ENCODE measurements at regions not wholly inside any gene's neighbourhood (a gene's known extent, or its start where the extent isn't known, plus 50 kb on each side); places are given as distances from the start of the nearest gene placed in this dataset.

GRCh38 chr11:95339086-95339901 is 108.3 kb upstream of the SESN3 start:
- H3K36me3 ChIP-seq (ENCODE audit: insufficient read depth, low read length, poor library complexity, severe bottlenecking) = no peaks in the 10 kb centered on the region
- intact Hi-C loops (cut with micrococcal nuclease; ENCODE audit: unreplicated experiment) = no loop called here
- peak overlapping the region; percentile 76 for H3K27ac ChIP-seq (ENCODE audit: low read depth, low read length, poor library complexity, severe bottlenecking)
- H3K4me1 ChIP-seq (ENCODE audit: insufficient read depth, low read length, poor library complexity, severe bottlenecking) = peaks cover 35% of the 10 kb centered on the region
- H3K27me3 ChIP-seq (replicated peaks; ENCODE audit: insufficient read depth, low read depth, low read length, poor library complexity) = no peaks in the 10 kb centered on the region
- H3K4me3 ChIP-seq (ENCODE audit: low read depth, low read length, poor library complexity, severe bottlenecking) = no peak overlapping the region
- ChIA-PET CTCF (no interaction called here), POLR2A (ENCODE audit: low non-redundant PET) (no interaction called here)
- H3K9me3 ChIP-seq (ENCODE audit: low read depth, low read length, poor library complexity, severe bottlenecking) = no peaks in the 10 kb centered on the region
- no peak for TF ChIP-seq EZH2 (IDR thresholded peaks at IDR 0.05; ENCODE audit: borderline replicate concordance, low read depth, low read length, poor library complexity, severe bottlenecking)
- no peak for TF ChIP-seq CTCF (conservative IDR thresholded peaks at IDR 0.05; ENCODE audit: low read depth, low read length)
- DNase-seq (ENCODE audit: low spot score) = no peak
- BruUV-seq (replicated peaks) = no TSS peak

GRCh38 chr11:95338430-95338991 is 107.5 kb upstream of the SESN3 start:
- H3K4me1 ChIP-seq (ENCODE audit: insufficient read depth, low read length, poor library complexity, severe bottlenecking) = peaks cover 35% of the 10 kb centered on the region
- H3K27ac ChIP-seq (ENCODE audit: low read depth, low read length, poor library complexity, severe bottlenecking) = peak overlapping the region; percentile 76
- BruUV-seq (replicated peaks) = no TSS peak
- H3K27me3 ChIP-seq (replicated peaks; ENCODE audit: insufficient read depth, low read depth, low read length, poor library complexity) = no peaks in the 10 kb centered on the region
- H3K9me3 ChIP-seq (ENCODE audit: low read depth, low read length, poor library complexity, severe bottlenecking) = no peaks in the 10 kb centered on the region
- no peak overlapping the region for H3K4me3 ChIP-seq (ENCODE audit: low read depth, low read length, poor library complexity, severe bottlenecking)
- no peak for TF ChIP-seq EZH2 (IDR thresholded peaks at IDR 0.05; ENCODE audit: borderline replicate concordance, low read depth, low read length, poor library complexity, severe bottlenecking)
- TF ChIP-seq CTCF (conservative IDR thresholded peaks at IDR 0.05; ENCODE audit: low read depth, low read length) = no peak
- no peaks in the 10 kb centered on the region for H3K36me3 ChIP-seq (ENCODE audit: insufficient read depth, low read length, poor library complexity, severe bottlenecking)
- CTCF ChIA-PET = no interaction called here
- POLR2A ChIA-PET (ENCODE audit: low non-redundant PET) = no interaction called here
- intact Hi-C loops (cut with micrococcal nuclease; ENCODE audit: unreplicated experiment) = no loop called here
- peak; percentile 56 for DNase-seq (ENCODE audit: low spot score)

- CTCF ChIA-PET = no interaction called here
- TF ChIP-seq CTCF (conservative IDR thresholded peaks at IDR 0.05; ENCODE audit: low read depth, low read length) (no peak), EZH2 (IDR thresholded peaks at IDR 0.05; ENCODE audit: borderline replicate concordance, low read depth, low read length, poor library complexity, severe bottlenecking) (no peak)
- H3K4me3 ChIP-seq (ENCODE audit: low read depth, low read length, poor library complexity, severe bottlenecking) = no peak overlapping the region
- POLR2A ChIA-PET (ENCODE audit: low non-redundant PET) = interaction anchor here (0.5 kb wide), 1 partner anchor 50 kb away, joined by 3 read pairs; no protein-coding TSS in a partner anchor
- intact Hi-C loops (cut with micrococcal nuclease; ENCODE audit: unreplicated experiment) = no loop called here
- H3K9me3 ChIP-seq (ENCODE audit: low read depth, low read length, poor library complexity, severe bottlenecking) = no peaks in the 10 kb centered on the region
- no TSS peak for BruUV-seq (replicated peaks)
- peaks cover 35% of the 10 kb centered on the region for H3K4me1 ChIP-seq (ENCODE audit: insufficient read depth, low read length, poor library complexity, severe bottlenecking)
- H3K36me3 ChIP-seq (ENCODE audit: insufficient read depth, low read length, poor library complexity, severe bottlenecking) = no peaks in the 10 kb centered on the region
- no peak for DNase-seq (ENCODE audit: low spot score)
- peak overlapping the region; percentile 76 for H3K27ac ChIP-seq (ENCODE audit: low read depth, low read length, poor library complexity, severe bottlenecking)
- no peaks in the 10 kb centered on the region for H3K27me3 ChIP-seq (replicated peaks; ENCODE audit: insufficient read depth, low read depth, low read length, poor library complexity)
These were observed 107.0 kb upstream of the SESN3 start for GRCh38 chr11:95337972-95338429.

Data from A673 (cell line).